Calu3 (cell line): ENCODE measurements at regions not wholly inside any gene's neighbourhood (a gene's known extent, or its start where the extent isn't known, plus 50 kb on each side); places are given as distances from the start of the nearest gene placed in this dataset.
"Not testable (repeated sequence)": the region's sequence is repeated elsewhere in the genome, so short reads cannot be mapped to it uniquely, and the experiment has no call there.

Experiments used
- BruUV-seq: library from RNA; stranded (reverse); fragments of 400-500 nt; replicated peaks from 2 replicates; lab custom pipeline; 2021; lab: Mats Ljungman, UMichigan
- CTCF ChIA-PET: fragments of 300-600 bp; sonication (Branson Sonifier 250); formaldehyde crosslinking; loops from one replicate; lab custom pipeline; 2022; ENCODE audit warnings: antibody characterized with exemption; lab: Charles Lee
- DNase-seq: peaks from one replicate; pipeline ENCODE4 v3.0.0; 2022
- H3K27ac Mint-ChIP-seq: one replicate; pipeline ENCODE4 v1.8.0; 2022; ENCODE audit warnings: mixed read lengths; ENCODE audit not compliant: unreplicated experiment
- H3K27me3 Mint-ChIP-seq: one replicate; pipeline ENCODE4 v1.8.0; 2022; ENCODE audit warnings: mixed read lengths; ENCODE audit not compliant: unreplicated experiment
- H3K36me3 Mint-ChIP-seq: one replicate; pipeline ENCODE4 v1.8.0; 2022; ENCODE audit warnings: mild to moderate bottlenecking, moderate library complexity, mixed read lengths; ENCODE audit not compliant: insufficient read depth, unreplicated experiment
- H3K4me1 Mint-ChIP-seq: one replicate; pipeline ENCODE4 v1.8.0; 2022; ENCODE audit warnings: mild to moderate bottlenecking, low read depth, mixed read lengths; ENCODE audit not compliant: unreplicated experiment
- H3K4me3 Mint-ChIP-seq: one replicate; pipeline ENCODE4 v1.8.0; 2022; ENCODE audit warnings: mild to moderate bottlenecking, low read depth, moderate library complexity, mixed read lengths; ENCODE audit not compliant: unreplicated experiment
- H3K9me3 Mint-ChIP-seq: one replicate; pipeline ENCODE4 v1.8.0; 2022; ENCODE audit warnings: low read depth, mixed read lengths; ENCODE audit not compliant: unreplicated experiment
- intact Hi-C: fragments of 100-400 bp; cut with micrococcal nuclease; formaldehyde crosslinking; loops from one replicate; pipeline ENCODE4 v1.10.0; 2022; ENCODE audit not compliant: unreplicated experiment

DNA sequence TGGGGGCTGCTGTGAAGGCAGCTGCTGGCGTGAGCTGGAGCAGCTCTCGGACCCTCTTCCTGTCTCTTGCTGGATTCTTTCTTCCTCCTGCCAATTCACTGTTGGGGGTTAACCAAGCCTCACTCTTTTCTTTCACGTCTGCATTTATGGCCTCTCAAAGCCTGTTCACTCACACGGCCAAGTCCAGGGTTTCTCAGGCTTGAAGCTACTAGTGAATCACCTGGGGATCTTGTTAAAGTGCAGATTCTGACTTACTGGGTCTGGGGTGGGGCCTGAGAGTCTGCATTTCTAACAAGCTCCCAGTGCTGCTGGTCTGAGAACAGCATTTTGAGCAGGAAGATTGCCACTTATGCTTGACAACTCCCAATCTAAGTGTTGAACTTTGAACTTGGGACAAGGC lies 3072.2 kb downstream of the RPIA start:
- CTCF ChIA-PET, H3K27ac Mint-ChIP-seq, DNase-seq, H3K9me3 Mint-ChIP-seq, intact Hi-C loops, H3K4me3 Mint-ChIP-seq, BruUV-seq: not testable (repeated sequence)
- Mint-ChIP-seq H3K27me3 (peaks cover 16% of the 10 kb centered on the region), H3K36me3 (peaks cover 12% of the 10 kb centered on the region), H3K4me1 (peaks cover 27% of the 10 kb centered on the region)

- intact Hi-C loops, BruUV-seq, H3K27me3 Mint-ChIP-seq: not testable (repeated sequence)
Measured at GRCh38 chr2:91764581-91765002, 3073.1 kb downstream of the RPIA start.

GRCh38 chr2:91765018-91765754 lies 3073.7 kb downstream of the RPIA start:
- CTCF ChIA-PET, result not testable (repeated sequence)

More at GRCh38 chr2:91764581-91765002, 3073.1 kb downstream of the RPIA start:
- DNase-seq, H3K27ac Mint-ChIP-seq, H3K9me3 Mint-ChIP-seq, CTCF ChIA-PET, H3K4me3 Mint-ChIP-seq: not testable (repeated sequence)
- Mint-ChIP-seq H3K36me3 (peaks cover 12% of the 10 kb centered on the region), H3K4me1 (peaks cover 27% of the 10 kb centered on the region)

DNA sequence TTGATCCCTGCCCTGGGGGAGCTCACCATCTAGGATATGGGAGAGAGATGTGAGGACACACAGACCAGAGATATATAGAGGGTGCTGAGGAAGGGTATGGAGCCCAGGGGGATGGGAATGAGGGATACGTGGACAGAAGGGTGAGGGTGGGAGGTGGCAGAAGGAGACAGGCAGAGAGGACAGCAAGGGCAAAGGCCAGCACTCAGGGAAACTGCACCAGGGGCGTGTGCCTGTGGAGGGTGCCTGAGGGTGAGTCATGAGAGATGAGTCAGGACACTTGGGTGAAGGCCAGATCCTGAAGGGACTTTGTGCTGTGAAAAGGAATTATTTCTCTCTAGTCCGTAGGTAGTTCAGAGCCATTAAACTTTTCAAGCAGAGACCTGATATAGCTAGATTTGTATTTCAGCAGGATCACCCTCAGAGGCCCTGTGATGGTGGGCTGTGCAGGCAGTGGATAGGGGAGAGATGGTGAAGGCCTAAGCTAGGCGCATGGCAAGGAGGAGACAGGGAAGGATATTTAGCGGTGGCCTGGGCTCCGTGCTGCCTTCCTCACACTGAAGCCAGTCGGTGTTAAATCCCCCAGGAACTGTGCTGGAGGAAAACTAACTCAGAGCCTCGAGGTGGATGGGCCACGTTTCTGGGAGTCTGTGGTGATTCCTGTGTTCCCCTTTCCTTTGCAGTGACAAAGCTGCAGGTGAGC lies 3075.0 kb downstream of the RPIA start:
- H3K9me3 Mint-ChIP-seq, CTCF ChIA-PET, H3K27me3 Mint-ChIP-seq, intact Hi-C loops, BruUV-seq: not testable (repeated sequence)
- H3K27ac Mint-ChIP-seq, result peak overlapping the region; percentile 53
- peak; percentile 78 for DNase-seq
- peaks cover 12% of the 10 kb centered on the region for H3K36me3 Mint-ChIP-seq
- peaks cover 27% of the 10 kb centered on the region for H3K4me1 Mint-ChIP-seq
- peak overlapping the region; percentile 46 for H3K4me3 Mint-ChIP-seq

More at GRCh38 chr2:91765018-91765754, 3073.7 kb downstream of the RPIA start:
- DNase-seq, H3K27ac Mint-ChIP-seq, H3K27me3 Mint-ChIP-seq, H3K9me3 Mint-ChIP-seq, intact Hi-C loops, BruUV-seq, H3K4me3 Mint-ChIP-seq: not testable (repeated sequence)
- Mint-ChIP-seq H3K36me3 (peaks cover 12% of the 10 kb centered on the region), H3K4me1 (peaks cover 27% of the 10 kb centered on the region)

- Mint-ChIP-seq H3K36me3 (peaks cover 12% of the 10 kb centered on the region), H3K4me1 (peaks cover 27% of the 10 kb centered on the region)
- H3K9me3 Mint-ChIP-seq, intact Hi-C loops, CTCF ChIA-PET, BruUV-seq, DNase-seq, H3K4me3 Mint-ChIP-seq, H3K27me3 Mint-ChIP-seq, H3K27ac Mint-ChIP-seq: not testable (repeated sequence)
Measured at GRCh38 chr2:91768301-91768700, 3076.8 kb downstream of the RPIA start.

- H3K9me3 Mint-ChIP-seq, BruUV-seq, intact Hi-C loops, DNase-seq, H3K27ac Mint-ChIP-seq, H3K27me3 Mint-ChIP-seq, CTCF ChIA-PET, H3K4me3 Mint-ChIP-seq: not testable (repeated sequence)
- Mint-ChIP-seq H3K36me3 (peaks cover 12% of the 10 kb centered on the region), H3K4me1 (peaks cover 27% of the 10 kb centered on the region)
Measured at GRCh38 chr2:91768997-91769396, 3077.5 kb downstream of the RPIA start.

GRCh38 chr2:91770046-91770575 lies 3078.6 kb downstream of the RPIA start:
- CTCF ChIA-PET, BruUV-seq, H3K27ac Mint-ChIP-seq, H3K27me3 Mint-ChIP-seq, H3K9me3 Mint-ChIP-seq, intact Hi-C loops, H3K4me3 Mint-ChIP-seq: not testable (repeated sequence)
- peaks cover 26% of the 10 kb centered on the region for H3K4me1 Mint-ChIP-seq
- H3K36me3 Mint-ChIP-seq, result peaks cover 12% of the 10 kb centered on the region
- DNase-seq, result peak; percentile 11

- BruUV-seq, H3K36me3 Mint-ChIP-seq, CTCF ChIA-PET, H3K9me3 Mint-ChIP-seq, DNase-seq, H3K27me3 Mint-ChIP-seq, H3K4me3 Mint-ChIP-seq, intact Hi-C loops, H3K27ac Mint-ChIP-seq: not testable (repeated sequence)
- H3K4me1 Mint-ChIP-seq, result peaks cover 11% of the 10 kb centered on the region
Measured at GRCh38 chr2:91771604-91772003, 3080.1 kb downstream of the RPIA start.

DNA sequence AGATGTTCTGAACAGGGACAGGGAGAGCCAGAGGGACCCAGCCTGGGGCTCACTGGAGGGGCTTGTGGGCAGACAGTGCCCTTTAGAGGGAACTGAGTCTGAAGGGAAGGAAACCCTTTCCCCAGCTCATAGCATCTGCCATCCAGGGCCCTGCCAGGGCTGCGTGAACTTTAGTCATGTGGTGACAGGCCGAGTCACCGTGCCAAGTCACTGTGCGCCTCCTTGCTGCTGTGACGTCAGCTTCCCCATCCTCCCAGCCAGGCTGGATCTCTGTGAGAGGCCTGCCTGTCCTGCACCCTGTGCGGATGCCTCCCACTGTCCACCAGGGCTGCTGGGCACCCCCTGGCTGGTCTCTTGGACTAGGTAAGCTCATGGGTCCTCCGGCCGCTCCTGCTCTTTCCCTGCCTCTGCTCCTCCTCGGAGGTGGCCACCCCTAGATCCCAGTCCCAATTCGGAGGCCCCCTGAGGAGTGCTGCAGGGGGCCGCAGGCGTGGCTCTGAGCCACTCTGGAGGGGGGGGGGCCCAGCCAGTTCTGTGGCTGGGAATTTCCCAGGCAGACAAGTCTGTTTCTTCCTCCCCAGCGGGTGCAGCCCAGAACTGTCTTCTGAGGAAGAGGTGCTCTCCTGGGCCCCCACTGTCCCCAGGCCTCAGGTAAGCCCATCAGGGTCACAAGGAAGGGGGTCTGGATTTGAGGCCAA lies 3080.9 kb downstream of the RPIA start:
- H3K9me3 Mint-ChIP-seq, DNase-seq, H3K4me3 Mint-ChIP-seq, BruUV-seq, H3K4me1 Mint-ChIP-seq, H3K27ac Mint-ChIP-seq, H3K27me3 Mint-ChIP-seq, H3K36me3 Mint-ChIP-seq, intact Hi-C loops, CTCF ChIA-PET: not testable (repeated sequence)
